Stimulated activated CD8-positive, alpha-beta memory T cell treated with anti-CD3 and anti-CD28 coated beads, Interleukin-2, amount 100 ng/mL, for 48 hours (primary cell): ENCODE measurements at regions not wholly inside any gene's neighbourhood (a gene's known extent, or its start where the extent isn't known, plus 50 kb on each side); places are given as distances from the start of the nearest gene placed in this dataset.
"Not testable (repeated sequence)": the region's sequence is repeated elsewhere in the genome, so short reads cannot be mapped to it uniquely, and the experiment has no call there.

Experiments
- DNase-seq, 2 donors: peaks; one replicate each; pipeline ENCODE4 v3.0.0-alpha.2; 2020; ENCODE audit warnings: low read depth in 2 of 2

GRCh38 chr5:112573441-112573840 lies 154.4 kb upstream of the EPB41L4A start:
- DNase-seq: no peak

GRCh38 chr5:112574536-112574935 lies 155.5 kb upstream of the EPB41L4A start:
- DNase-seq: no peak

GRCh38 chr5:112576298-112576925 lies 157.3 kb upstream of the EPB41L4A start:
- no peak for DNase-seq

- DNase-seq: no peak
Observed at GRCh38 chr5:112579599-112580170, 158.0 kb upstream of the APC start.

- DNase-seq: no peak
Observed at GRCh38 chr5:112581811-112582320, 155.8 kb upstream of the APC start.

GRCh38 chr5:112583166-112583565 lies 154.5 kb upstream of the APC start:
- no peak for DNase-seq

GRCh38 chr5:112584781-112585180 lies 152.9 kb upstream of the APC start:
- DNase-seq: no peak

- no peak for DNase-seq
Observed at GRCh38 chr5:112586596-112587062, 151.1 kb upstream of the APC start.

- not testable (repeated sequence) for DNase-seq
Observed at GRCh38 chr5:112590858-112591257, 146.8 kb upstream of the APC start.

GRCh38 chr5:112594095-112594850 lies 143.4 kb upstream of the APC start:
- no peak for DNase-seq

GRCh38 chr5:112594941-112595340 lies 142.7 kb upstream of the APC start:
- no peak for DNase-seq

- DNase-seq: no peak
Observed at GRCh38 chr5:112597831-112598230, 139.9 kb upstream of the APC start.

- DNase-seq: not testable (repeated sequence)
Observed at GRCh38 chr5:112600510-112600909, 137.2 kb upstream of the APC start.

GRCh38 chr5:112604732-112605630 lies 132.7 kb upstream of the APC start:
- DNase-seq: no peak

- DNase-seq: no peak
Observed at GRCh38 chr5:112608975-112609374, 128.7 kb upstream of the APC start.

GRCh38 chr5:112612663-112613062 lies 125.0 kb upstream of the APC start:
- DNase-seq: no peak

GRCh38 chr5:112614285-112614684 lies 123.4 kb upstream of the APC start:
- no peak for DNase-seq

- DNase-seq: no peak
Observed at GRCh38 chr5:112614986-112615385, 122.7 kb upstream of the APC start.

GRCh38 chr5:112616812-112617547 lies 120.7 kb upstream of the APC start:
- no peak for DNase-seq

GRCh38 chr5:112625246-112625645 lies 112.4 kb upstream of the APC start:
- no peak for DNase-seq
